IgD-negative memory B cell (primary cell): ENCODE measurements at regions not wholly inside any gene's neighbourhood (a gene's known extent, or its start where the extent isn't known, plus 50 kb on each side); places are given as distances from the start of the nearest gene placed in this dataset.

Experiments used
- H3K27ac Mint-ChIP-seq, 3 donors: one replicate each; pipeline ENCODE4 v1.8.0; 2020 to 2022; ENCODE audit warnings: mild to moderate bottlenecking in 3 of 3, mixed read lengths in 3 of 3, moderate library complexity in 1 of 3
- H3K27me3 Mint-ChIP-seq: one replicate; pipeline ENCODE4 v1.8.0; 2021; ENCODE audit warnings: mixed read lengths
- H3K36me3 Mint-ChIP-seq: one replicate; pipeline ENCODE4 v1.8.0; 2020; ENCODE audit warnings: mild to moderate bottlenecking, mixed read lengths
- H3K4me1 Mint-ChIP-seq, 3 donors: one replicate each; pipeline ENCODE4 v1.8.0; 2020 to 2022; ENCODE audit warnings: mixed read lengths in 3 of 3, mild to moderate bottlenecking in 1 of 3
- H3K4me3 Mint-ChIP-seq, 4 donors: one replicate each; pipeline ENCODE4 v1.8.0; 2020 to 2022; ENCODE audit warnings: mild to moderate bottlenecking in 4 of 4, mixed read lengths in 4 of 4, moderate library complexity in 3 of 4
- H3K9me3 Mint-ChIP-seq, 3 donors: one replicate each; pipeline ENCODE4 v1.8.0; 2020 to 2021; ENCODE audit warnings: mixed read lengths in 3 of 3, mild to moderate bottlenecking in 1 of 3

DNA sequence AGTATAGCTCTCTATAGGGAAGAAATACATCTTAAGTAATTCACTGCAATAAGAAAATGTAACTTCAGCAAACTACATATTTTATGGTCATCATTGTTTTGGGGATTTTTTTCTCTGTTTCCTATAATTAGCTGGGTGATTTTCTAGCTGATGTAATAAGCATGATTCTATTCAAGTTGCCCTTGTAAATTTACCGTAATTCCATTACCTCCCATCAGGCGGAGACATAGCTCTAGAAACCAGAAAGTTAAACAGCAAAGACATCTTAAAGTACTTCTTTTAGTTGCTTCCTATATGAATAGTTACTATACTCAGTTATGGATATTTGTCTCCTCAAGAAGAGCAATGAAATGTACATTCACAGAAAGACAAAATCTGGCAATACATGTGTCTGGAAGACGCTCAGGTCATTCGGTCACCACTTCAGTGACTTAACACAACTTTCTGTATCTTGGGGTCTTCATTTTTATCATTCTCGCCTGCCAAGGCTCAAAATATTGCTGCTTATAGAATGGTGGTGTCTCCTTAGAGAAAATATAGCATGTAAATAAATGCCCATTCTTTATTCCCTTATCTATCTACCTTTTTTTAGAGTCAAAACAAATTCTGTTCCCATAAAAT, 239.9 kb upstream of the ZC3H12C start:
- Mint-ChIP-seq H3K9me3 (no peaks in the 10 kb centered on the region), H3K4me1 (no peaks in the 10 kb centered on the region), H3K4me3 (no peak overlapping the region), H3K27me3 (no peaks in the 10 kb centered on the region), H3K36me3 (no peaks in the 10 kb centered on the region), H3K27ac (no peak overlapping the region)

- H3K27ac Mint-ChIP-seq = no peak overlapping the region
- no peaks in the 10 kb centered on the region for H3K9me3 Mint-ChIP-seq
- no peak overlapping the region for H3K4me3 Mint-ChIP-seq
- no peaks in the 10 kb centered on the region for H3K4me1 Mint-ChIP-seq
- no peaks in the 10 kb centered on the region for H3K36me3 Mint-ChIP-seq
- H3K27me3 Mint-ChIP-seq = no peaks in the 10 kb centered on the region
Measured at GRCh38 chr11:109854731-109855130, 238.5 kb upstream of the ZC3H12C start.

GRCh38 chr11:109856928-109857327, 236.3 kb upstream of the ZC3H12C start:
- Mint-ChIP-seq H3K4me1 (no peaks in the 10 kb centered on the region), H3K9me3 (no peaks in the 10 kb centered on the region), H3K36me3 (no peaks in the 10 kb centered on the region), H3K27me3 (no peaks in the 10 kb centered on the region), H3K27ac (no peak overlapping the region), H3K4me3 (no peak overlapping the region)

DNA sequence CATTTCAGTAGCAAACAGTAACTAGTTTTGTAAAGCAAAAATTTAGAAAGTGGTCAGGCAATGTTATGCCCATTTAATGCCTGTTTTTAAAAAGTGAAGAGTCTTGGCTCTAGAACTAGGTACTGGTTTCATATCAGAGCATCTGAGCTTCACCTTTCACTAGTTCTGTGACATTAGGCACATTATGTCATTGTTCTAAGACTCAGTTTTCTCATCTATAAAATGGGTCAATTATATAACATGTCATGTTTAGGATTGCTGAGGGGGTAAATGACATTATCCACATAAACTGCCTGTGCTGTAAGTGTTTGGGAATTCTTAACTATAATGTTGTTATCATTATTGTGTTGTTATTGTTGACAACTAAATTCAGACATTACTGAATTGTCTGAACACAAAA, 235.6 kb upstream of the ZC3H12C start:
- Mint-ChIP-seq H3K27ac (no peak overlapping the region), H3K4me3 (no peak overlapping the region), H3K9me3 (no peaks in the 10 kb centered on the region), H3K4me1 (no peaks in the 10 kb centered on the region), H3K36me3 (no peaks in the 10 kb centered on the region), H3K27me3 (no peaks in the 10 kb centered on the region)

GRCh38 chr11:109858152-109858551, 235.0 kb upstream of the ZC3H12C start:
- Mint-ChIP-seq H3K36me3 (no peaks in the 10 kb centered on the region), H3K4me3 (no peak overlapping the region), H3K9me3 (no peaks in the 10 kb centered on the region), H3K4me1 (no peaks in the 10 kb centered on the region), H3K27me3 (no peaks in the 10 kb centered on the region), H3K27ac (no peak overlapping the region)

DNA sequence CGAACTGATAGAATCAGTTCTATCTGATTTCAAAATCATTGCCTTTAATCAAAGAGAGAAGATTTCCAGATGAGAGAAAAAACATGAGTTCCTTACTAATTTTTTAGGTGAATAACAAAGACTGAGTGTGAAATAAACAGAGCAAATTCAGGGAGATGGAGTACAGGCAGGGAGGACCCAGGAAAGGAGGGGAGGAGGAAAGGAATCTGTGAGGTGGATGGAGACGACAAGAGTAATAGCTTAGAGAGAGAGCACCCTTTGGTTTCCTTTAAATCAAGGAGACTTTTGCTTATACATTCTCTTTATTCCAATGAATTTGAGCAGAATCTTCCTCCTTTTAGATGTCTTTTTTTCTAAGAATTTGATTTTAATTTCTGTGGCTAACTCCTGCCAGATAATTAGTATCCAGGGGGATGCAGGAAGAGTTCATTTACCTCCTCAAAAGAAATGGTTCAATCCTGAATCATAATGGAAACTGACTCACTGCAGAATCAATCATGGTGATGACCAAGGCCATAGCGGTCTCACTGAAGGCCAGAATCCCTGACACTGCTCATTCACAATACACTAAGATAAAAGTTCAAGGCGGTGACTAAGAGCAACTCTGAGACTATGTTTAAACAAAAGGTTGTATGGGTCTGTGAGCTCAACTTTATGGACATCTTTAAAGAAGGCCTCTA, 234.0 kb upstream of the ZC3H12C start:
- Mint-ChIP-seq H3K4me3 (no peak overlapping the region), H3K27ac (no peak overlapping the region), H3K36me3 (no peaks in the 10 kb centered on the region), H3K27me3 (no peaks in the 10 kb centered on the region), H3K4me1 (peaks cover 3 to 5% (median 3%) of the 10 kb centered on the region in 3 donors), H3K9me3 (no peaks in the 10 kb centered on the region)

GRCh38 chr11:109862835-109863234, 230.4 kb upstream of the ZC3H12C start:
- Mint-ChIP-seq H3K4me1 (peaks cover 4 to 9% (median 8%) of the 10 kb centered on the region in 3 donors), H3K27ac (no peak overlapping the region), H3K4me3 (no peak overlapping the region), H3K27me3 (no peaks in the 10 kb centered on the region), H3K36me3 (no peaks in the 10 kb centered on the region), H3K9me3 (no peaks in the 10 kb centered on the region)

DNA sequence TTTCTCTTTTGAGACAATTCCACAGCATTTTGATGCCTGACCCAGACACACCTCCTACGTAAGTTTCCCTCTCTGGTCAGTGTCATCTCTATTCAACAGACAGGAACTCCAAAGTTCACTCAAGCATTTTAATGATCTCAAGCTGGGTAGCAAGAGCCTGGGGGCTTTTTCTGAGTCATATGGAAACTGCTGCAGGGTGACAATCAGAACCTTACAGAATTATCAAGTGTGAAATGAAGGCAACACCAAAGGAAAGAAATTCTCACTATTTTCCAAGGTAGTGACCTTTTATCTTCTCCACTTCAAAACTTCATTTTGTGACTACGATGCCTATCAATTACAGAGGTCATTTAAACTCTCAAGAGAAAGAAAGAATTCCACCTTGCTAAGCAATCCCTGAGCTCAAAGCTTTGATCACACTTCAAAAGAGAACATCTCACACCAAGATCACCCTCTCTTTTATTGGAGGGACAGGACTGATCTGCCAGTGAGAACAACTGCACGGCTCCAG, 229.0 kb upstream of the ZC3H12C start:
- H3K36me3 Mint-ChIP-seq = no peaks in the 10 kb centered on the region

DNA sequence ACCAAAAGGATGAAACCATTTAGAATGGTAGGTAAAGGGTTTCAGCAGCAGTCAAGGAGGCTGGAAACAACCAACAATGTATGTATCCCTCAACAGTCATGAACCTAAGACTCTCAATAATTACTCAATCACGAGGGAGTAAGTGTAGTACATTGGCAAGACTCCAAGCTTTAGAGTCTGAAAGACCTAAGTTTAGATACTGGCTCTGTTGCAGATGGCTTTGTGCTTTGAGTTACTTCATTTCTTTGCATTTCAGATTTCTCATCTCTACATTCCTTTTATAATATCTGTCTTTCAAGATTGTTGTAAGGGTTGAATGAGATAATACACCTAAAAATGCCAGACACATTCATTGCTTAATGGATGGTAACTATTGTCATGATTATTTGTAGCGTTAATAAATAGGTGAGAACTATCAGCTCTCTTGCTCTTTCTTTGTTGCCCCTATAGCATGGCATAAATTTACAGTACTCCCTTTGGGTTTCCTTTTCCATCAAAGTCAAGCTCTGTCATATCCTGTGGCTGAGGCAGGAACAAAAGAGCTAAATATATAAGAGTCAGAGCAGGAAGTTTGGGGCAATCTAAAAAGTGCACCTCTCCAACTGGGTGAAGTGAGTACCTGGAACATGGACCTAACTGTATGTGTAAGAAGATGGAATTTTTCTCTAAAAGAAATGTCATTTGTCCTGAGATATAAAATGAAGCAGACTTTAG, 228.2 kb upstream of the ZC3H12C start:
- H3K4me1 Mint-ChIP-seq = peaks cover 4 to 9% (median 8%) of the 10 kb centered on the region in 3 donors
- no peak overlapping the region for H3K4me3 Mint-ChIP-seq
- no peak overlapping the region for H3K27ac Mint-ChIP-seq
- no peaks in the 10 kb centered on the region for H3K36me3 Mint-ChIP-seq
- H3K9me3 Mint-ChIP-seq = no peaks in the 10 kb centered on the region
- H3K27me3 Mint-ChIP-seq = no peaks in the 10 kb centered on the region

More for the DNA sequence above, 229.0 kb upstream of the ZC3H12C start:
- H3K27ac Mint-ChIP-seq = no peak overlapping the region
- H3K4me3 Mint-ChIP-seq = no peak overlapping the region
- peaks cover 4 to 9% (median 8%) of the 10 kb centered on the region in 3 donors for H3K4me1 Mint-ChIP-seq
- no peaks in the 10 kb centered on the region for H3K27me3 Mint-ChIP-seq
- no peaks in the 10 kb centered on the region for H3K9me3 Mint-ChIP-seq

GRCh38 chr11:109865548-109866186, 227.5 kb upstream of the ZC3H12C start:
- no peak overlapping the region for H3K27ac Mint-ChIP-seq
- H3K4me1 Mint-ChIP-seq = peaks cover 4 to 9% (median 8%) of the 10 kb centered on the region in 3 donors
- H3K36me3 Mint-ChIP-seq = no peaks in the 10 kb centered on the region
- no peaks in the 10 kb centered on the region for H3K27me3 Mint-ChIP-seq
- H3K9me3 Mint-ChIP-seq = no peaks in the 10 kb centered on the region
- H3K4me3 Mint-ChIP-seq = no peak overlapping the region

DNA sequence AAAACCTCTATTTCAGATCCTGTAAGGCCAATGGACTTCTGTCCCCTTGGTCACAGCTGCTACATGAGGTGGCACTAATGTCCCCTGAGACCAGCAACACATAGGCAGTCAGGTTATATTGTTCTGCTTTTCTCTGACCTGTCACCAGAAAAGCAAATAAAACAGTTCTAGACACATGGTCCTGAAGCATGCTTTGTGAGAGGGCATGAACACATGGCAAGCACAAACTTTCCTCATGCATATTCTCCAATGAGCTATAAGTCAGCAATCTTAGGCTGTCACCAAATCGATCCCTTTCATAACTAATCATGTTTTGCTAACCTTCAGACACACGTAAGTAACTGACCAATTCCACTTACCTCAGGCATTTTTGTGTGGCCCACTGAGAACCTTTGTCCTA, 225.4 kb upstream of the ZC3H12C start:
- no peak overlapping the region for H3K27ac Mint-ChIP-seq
- H3K4me3 Mint-ChIP-seq = no peak overlapping the region
- H3K9me3 Mint-ChIP-seq = peaks cover 1 to 3% (median 2%) of the 10 kb centered on the region in 3 donors
- no peaks in the 10 kb centered on the region for H3K27me3 Mint-ChIP-seq
- peaks cover 4 to 9% (median 8%) of the 10 kb centered on the region in 3 donors for H3K4me1 Mint-ChIP-seq
- H3K36me3 Mint-ChIP-seq = no peaks in the 10 kb centered on the region

- peak overlapping the region in 1 of 3 donors; percentile 19 for H3K27ac Mint-ChIP-seq
- H3K27me3 Mint-ChIP-seq = peaks cover 2% of the 10 kb centered on the region
- no peaks in the 10 kb centered on the region for H3K36me3 Mint-ChIP-seq
- peaks cover 2 to 4% (median 2%) of the 10 kb centered on the region in 3 donors for H3K9me3 Mint-ChIP-seq
- no peak overlapping the region for H3K4me3 Mint-ChIP-seq
- peaks cover 0 to 1% (median under 1%) of the 10 kb centered on the region in 3 donors for H3K4me1 Mint-ChIP-seq
Measured at GRCh38 chr11:109869536-109869935, 223.7 kb upstream of the ZC3H12C start.

- Mint-ChIP-seq H3K4me3 (no peak overlapping the region), H3K9me3 (peaks cover 2 to 4% (median 2%) of the 10 kb centered on the region in 3 donors), H3K27me3 (peaks cover 2% of the 10 kb centered on the region)
Measured at GRCh38 chr11:109870297-109870696, 222.9 kb upstream of the ZC3H12C start.

GRCh38 chr11:109877043-109877442, 216.1 kb upstream of the ZC3H12C start:
- no peak overlapping the region for H3K4me3 Mint-ChIP-seq
- peaks cover 1 to 4% (median 2%) of the 10 kb centered on the region in 3 donors for H3K9me3 Mint-ChIP-seq
- no peak overlapping the region for H3K27ac Mint-ChIP-seq
- peaks cover 2% of the 10 kb centered on the region for H3K27me3 Mint-ChIP-seq
- no peaks in the 10 kb centered on the region for H3K4me1 Mint-ChIP-seq
- H3K36me3 Mint-ChIP-seq = no peaks in the 10 kb centered on the region

More at GRCh38 chr11:109870297-109870696, 222.9 kb upstream of the ZC3H12C start:
- Mint-ChIP-seq H3K4me1 (no peaks in the 10 kb centered on the region), H3K36me3 (no peaks in the 10 kb centered on the region), H3K27ac (no peak overlapping the region)

- H3K27ac Mint-ChIP-seq = no peak overlapping the region
- H3K4me3 Mint-ChIP-seq = no peak overlapping the region
- H3K27me3 Mint-ChIP-seq = peaks cover 3% of the 10 kb centered on the region
- no peaks in the 10 kb centered on the region for H3K4me1 Mint-ChIP-seq
- H3K9me3 Mint-ChIP-seq = peaks cover 0 to 3% (median 2%) of the 10 kb centered on the region in 3 donors
- H3K36me3 Mint-ChIP-seq = no peaks in the 10 kb centered on the region
Measured at GRCh38 chr11:109884501-109884900, 208.7 kb upstream of the ZC3H12C start.
